AML-193 (cell line): ENCODE measurements at regions not wholly inside any gene's neighbourhood (a gene's known extent, or its start where the extent isn't known, plus 50 kb on each side); places are given as distances from the start of the nearest gene placed in this dataset.
A peak's percentile ranks its signal among the peaks of the same experiment; 100 is the strongest.
"Not testable (repeated sequence)": the region's sequence is repeated elsewhere in the genome, so short reads cannot be mapped to it uniquely, and the experiment has no call there.

ENCODE experiments used
- DNase-seq, 2 experiments: peaks; one replicate each; lab custom pipeline; 2025; lab: John Stamatoyannopoulos, UW

DNA sequence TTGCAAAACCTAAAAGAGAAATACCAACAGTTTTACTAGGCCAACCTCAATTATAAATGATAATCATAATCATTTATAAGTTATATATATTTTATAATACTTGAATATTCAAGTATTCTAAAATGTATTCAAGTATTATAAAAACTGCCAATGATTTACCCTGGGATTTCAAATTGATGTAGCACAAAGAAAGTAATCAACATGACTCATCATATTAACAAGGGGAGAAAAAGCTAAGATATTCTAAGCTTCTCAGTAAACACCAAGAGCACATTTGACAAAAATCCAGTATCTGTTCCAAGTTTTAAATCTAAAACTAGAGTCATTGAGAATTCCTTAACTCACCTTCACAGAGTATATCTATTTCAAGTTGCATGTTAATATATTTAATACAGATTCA lies 56.1 kb downstream of the CAPZA3 start:
- DNase-seq: no peak

DNA sequence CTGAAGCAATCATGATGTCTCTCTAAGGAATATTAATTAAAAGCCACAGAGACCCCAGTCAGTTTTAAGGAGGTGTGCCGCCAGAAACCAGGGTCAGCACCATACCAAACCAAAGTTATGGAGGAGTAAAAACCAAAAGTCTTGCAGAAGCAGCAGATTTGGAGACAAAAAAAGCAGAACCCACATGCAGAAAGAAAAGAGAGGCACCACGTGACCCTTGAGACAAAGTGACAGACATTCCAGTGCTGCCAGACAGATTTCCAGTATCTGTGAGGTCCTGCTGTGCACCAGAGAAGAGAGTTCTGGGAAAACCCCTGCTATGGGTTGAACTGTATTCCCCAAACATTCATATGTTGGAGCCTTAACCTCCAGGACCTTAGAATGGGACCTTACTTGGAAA lies 59.7 kb downstream of the CAPZA3 start:
- DNase-seq: no peak

DNA sequence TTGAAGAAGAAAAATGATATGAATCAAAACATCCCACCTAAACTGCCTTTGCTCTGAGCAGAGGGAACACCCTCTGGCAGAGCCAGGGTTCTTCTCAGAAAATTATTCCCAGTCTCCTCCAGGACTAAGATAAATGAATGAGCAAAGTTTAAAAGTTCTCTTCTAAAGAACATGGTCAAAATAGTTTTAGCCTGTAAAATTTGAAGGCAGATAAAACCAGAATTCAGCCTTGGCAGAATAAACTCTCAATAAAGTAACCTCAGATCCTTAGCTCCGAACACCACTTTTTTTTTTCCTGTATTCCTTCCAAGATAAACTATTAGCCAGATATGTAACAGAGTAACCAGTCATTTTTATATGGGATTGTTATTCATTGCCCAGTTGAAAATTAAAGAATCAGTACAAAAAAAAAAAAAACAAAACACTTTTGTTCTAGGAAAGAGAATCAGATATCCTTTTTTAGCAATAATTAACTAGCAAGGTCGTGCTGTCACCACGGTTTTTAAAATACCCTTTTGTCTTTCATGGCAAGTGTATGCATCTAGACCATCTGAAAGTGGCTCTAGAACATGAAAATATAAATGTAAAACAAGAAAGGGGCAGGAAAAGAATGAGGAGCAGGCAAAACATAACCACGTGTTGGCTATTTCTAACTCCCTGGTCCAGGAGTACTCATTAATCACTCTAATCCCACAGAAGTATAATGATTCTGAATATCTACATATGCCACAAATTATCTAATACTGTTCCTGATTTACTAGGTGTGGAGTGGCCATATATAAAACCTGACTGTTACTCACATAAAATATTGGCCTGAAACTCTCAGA lies 60.8 kb downstream of the CAPZA3 start:
- no peak for DNase-seq

DNA sequence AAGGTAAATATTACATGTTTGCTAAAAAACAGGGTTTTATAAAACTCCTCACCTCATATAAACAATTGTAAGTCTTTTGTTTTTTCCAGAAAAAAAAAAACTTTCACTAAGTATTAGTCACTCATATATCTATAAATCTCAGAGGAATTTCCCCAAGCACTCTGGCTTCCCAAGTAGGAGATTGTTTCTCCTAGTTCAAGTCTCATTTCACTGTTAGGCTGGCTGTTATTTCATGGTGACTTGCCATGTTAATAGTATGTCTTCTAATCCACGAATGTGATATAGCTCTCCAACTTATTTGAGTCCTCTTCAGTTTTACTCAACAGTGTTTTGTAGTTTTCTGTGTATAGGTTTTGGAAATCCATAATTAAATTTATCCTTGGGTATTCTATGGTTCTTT lies 61.6 kb downstream of the CAPZA3 start:
- DNase-seq: no peak

DNA sequence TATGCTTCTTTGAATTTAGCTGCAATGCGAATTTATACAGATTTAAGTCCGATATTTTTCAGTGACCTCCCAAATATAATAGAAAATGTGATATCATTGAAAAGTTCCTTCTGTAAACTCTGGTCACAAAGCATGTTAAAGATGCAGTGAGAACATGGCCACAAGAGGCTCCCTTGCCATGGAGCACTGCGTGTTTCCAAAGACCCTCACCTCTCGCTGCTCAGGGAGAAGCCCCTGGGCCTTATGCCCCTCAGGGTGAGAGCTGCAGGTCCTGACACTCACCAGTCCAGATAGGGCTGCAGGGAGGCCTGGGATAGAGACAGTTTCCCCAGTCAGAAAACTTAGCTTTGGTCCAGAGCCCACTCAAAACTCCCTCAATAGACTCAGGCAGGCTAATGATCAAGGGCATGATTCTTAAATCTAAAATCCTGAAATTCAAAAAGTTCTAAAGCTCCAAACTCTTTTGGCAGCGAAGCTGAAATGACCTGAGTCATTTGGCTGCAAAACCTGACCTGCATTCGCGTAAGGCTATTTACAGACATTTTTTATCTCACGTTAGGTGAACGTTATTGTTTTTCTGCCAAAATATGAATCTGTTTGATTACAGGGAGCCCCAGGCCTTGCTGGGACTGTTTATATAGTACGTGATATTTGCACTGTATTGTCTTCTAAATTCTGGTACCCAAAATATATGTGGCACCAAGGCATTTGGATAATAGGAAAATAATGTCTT lies 67.8 kb downstream of the CAPZA3 start:
- no peak for DNase-seq

DNA sequence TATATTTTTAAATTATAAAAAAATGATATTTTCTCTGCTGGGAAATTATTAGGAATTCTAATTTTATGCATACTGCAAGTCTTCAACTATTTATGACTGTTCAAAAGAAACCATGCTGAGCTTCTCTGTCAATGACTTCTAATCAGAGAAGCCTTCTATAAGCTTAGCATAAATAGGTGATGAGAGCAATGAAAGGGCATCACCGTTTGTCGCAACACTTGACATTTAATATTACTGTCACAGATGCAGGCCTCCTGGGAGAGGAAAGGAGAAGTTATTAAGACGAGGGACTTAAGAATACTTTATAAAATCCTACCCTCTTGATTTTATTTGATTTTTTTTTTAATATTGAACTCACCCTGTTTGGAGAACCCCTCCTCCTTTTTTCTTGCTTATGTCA lies 69.8 kb downstream of the CAPZA3 start:
- DNase-seq: no peak

DNA sequence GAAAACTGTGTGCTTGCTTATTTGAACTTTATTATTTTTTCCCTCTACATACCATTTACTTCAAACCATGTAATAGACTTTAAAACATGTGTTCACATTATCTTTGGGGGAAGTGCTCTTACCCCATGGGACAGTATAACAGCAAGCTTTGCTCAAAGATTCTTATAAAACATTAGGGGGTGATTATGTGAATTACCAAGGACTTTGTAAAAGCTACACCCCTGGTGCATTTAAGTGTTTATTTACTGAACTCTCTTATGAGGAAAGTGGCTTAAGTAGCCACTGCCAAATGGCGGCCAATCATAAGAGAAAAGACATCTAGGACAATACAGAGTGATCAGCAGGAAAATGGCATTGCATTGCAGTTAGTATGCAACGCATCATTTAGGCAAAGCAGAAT lies 70.3 kb downstream of the CAPZA3 start:
- no peak for DNase-seq

DNA sequence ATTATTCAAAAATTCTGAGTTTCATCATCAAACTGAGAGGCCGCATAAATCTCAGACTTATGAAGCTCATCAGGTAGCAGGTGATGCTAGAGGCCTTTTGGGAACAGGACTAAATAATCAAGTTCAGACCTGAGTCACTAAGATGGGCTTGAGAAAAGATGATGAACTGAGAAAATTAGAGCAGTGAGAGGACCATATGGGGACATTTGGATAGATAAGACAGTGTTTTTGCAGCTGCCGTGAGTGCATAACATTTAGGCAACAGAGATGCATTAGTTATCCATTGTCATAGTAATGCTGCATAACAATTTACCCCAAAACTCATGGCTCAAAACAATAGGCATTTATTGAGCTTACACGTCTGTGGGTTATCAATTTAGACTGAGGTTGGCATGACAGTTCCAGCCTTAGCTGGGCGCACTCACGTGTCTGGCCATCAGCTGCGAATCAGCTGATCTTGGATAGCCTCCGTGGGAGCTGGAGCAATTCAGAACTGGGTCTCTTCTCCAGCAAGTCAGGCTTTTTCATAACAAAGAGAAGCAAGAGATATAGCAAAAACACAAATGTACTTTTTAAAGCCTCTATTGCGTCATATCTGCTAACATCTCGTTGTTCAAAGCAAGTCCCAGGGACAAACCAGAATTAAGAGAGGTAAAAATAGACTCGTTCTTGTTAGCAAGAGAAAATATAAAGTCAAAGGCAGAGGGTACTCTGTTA lies 72.8 kb downstream of the CAPZA3 start:
- DNase-seq: no peak

DNA sequence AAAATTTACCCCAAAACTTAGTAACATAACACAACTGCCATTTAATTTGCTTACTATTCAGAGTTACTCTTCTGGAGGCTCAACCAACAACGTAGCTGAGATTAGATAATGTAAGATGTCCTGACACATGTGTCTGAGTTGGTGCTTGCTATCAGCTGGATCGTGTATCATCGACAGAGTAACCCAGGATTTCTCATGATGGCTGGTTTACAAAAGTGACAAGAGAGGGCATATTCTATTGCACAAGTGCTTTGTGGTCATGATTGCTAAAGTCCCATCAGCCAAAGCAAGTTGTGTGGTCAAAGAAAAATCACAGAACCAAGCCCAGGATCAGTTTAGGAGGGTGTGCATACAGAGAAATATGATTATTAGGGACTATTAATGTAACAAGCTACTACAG lies 73.4 kb downstream of the CAPZA3 start:
- peak; percentile 15 to 37 for DNase-seq

DNA sequence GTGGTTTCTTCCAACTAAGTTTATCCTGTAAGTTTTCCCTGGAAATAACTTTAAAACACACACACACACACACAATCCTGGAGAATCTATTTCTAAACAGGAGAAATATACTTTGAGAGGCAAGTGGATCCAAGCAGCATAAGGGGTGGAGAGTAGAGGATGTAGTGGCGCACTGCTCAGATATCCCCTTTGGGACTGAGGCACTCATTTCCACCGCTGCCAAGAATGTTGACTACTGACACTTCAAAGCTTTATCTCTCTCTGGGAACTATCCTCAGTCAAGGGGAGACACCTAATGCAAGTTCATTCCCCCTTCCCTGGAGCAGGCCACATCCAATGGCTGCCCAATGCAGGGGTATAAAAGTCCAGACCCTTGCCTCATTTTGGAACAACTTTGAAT lies 75.8 kb downstream of the CAPZA3 start:
- no peak for DNase-seq

DNA sequence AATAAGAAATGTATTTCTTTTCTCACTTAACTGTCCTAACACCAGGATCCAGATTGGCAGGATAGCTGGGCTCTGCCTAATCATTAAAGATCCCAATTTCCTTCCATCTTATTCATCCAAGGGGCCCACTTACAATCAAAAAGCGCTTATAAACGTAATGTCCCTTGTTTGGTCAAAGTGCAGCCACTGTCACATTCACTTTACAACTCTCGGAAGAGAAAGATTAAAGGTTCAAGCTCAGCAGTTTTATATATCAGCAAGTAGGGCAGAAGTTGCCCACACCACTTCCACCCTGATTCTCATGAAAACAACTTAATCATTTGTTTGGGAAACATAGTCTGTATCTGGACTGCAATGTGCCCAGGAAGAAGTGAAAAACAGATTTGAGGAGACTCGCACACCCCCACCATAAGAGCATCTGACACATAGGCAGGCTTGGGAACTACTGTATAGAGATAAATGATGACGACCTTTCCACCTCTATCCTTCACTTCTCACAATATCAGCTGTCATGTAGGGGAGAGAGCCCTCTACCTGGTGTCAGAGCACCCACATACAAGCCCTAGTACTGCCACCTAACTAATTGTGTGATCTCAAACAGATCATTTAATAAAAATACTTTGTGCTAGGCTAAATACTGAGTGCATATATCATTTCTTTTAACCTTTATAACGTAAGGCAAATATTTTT lies 80.8 kb downstream of the CAPZA3 start:
- DNase-seq: no peak

DNA sequence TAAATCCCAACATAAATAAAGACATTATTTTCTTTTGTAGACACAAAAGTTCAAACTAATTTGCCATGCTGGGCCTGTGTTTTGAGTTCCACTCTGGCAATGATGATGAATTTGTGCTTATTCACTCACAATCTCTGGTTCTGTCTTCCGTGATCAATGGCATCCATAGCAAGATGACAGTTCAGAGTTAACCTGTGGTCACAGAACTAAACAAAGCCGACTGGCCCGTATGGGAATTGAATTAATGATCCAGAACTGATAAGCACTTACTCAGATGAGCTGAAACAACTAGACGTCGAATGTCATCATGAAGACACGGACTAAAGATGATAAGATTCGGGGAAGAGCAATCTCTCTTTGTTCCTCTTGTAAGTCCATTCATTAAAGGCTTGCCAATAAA lies 81.6 kb downstream of the CAPZA3 start:
- DNase-seq: no peak

DNA sequence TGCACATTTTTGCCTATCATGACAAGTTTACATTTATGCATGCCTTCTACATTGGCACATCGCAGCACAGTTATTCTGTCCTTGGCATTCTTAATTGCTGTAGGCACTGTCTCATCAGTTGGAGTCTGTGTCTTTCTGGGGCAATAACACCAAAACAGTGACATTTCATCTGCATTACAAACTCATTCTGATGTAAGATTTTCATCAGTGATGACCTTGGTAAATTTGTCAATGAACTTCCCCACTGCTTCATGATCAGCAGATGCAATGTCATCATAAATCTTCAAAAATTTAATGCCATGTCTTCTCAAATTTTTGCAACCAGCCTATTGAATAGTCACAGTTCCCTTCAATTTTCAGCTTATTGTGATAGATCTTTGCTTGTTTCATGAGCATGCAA lies 85.5 kb downstream of the CAPZA3 start:
- DNase-seq: no peak

DNA sequence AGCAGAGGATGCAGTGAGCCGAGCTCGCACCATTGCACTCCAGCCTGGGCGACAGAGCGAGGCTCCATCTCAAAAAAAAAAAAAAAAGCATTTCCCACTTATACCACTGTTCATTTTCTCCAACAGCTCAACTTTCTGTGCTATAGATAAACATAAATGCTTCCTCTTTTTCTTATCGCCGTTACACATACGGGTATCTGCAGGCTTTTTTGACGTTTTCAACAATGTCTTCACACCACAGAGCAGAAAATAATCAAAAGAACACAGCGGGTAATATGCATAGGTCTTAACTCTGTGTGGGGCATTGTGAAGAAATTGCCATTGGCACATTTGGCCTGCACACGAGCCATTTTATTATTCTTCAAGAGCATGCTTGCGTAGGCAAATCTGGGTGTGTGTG lies 86.4 kb downstream of the CAPZA3 start:
- DNase-seq: no peak

DNA sequence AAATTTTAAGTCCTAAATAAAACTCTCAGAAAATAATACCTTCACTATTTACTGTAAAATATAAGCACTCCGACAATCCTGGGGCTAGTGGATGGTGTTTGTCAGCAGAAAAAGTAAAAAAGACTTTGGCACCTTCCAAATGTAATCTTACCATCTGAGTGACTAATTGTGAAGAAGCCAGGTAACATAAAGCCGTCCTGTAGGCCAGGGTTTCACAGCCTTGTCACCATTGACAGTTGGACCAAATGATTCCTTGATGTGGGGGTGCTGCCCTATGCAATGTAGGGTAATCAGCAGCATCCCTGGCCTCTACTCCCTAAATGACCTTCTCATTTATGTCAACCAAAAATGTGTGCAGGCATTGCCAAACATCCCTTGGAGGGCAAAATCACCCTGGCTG lies 87.2 kb downstream of the CAPZA3 start:
- no peak for DNase-seq

DNA sequence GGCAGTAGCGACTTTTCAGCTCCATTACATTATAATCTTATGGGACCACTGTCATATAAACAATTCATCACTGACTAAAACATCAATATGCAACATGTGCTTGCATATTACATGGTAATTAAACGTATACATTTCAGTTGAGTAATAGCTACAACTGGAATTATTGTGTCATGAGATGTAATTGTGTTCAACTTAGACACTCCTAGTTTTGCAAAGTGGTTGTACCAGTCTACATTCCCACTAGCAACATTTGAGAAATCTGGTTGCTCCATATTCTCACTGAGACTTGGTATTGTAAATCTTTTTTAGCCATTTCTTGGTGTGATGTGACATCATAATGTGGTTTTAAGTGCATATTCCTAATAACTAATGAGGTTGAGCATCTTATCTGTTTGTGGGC lies 90.0 kb downstream of the CAPZA3 start:
- no peak for DNase-seq

DNA sequence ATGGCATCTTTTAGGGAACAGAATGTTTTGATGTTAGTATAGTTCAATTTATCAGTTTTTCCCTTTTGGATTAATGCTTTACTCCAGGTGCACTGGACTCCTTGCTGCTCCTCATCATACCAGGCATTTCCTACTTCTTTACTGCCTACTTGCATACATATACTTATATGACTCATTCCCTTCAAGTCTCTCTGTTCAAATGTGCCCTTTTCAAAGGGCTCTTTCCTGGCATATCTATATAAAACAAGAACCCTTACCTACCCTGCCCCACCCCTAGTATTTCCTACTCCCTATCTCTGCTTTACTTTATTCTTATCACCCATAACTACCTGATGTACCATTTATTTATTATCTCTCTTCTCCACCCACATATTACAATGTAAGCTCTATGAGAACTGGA lies 90.6 kb downstream of the CAPZA3 start:
- DNase-seq: no peak

DNA sequence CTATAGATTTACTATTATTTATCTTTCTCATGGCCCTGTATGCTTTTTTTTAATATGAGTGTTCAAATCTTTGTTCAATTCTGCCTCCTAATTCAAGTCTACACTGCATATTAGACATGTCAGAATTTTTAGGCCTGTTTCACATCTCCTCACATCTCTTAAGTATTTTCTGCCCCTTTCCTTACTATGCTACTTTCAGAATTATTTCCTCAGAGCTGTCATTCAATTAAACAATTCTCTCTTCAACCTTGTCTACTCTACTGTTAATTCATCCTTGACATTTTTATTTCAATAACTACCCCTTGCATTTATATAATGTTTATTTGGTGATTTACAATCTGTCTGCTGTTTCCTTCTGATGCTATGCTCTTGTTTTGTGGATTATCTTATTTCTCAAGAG lies 91.1 kb downstream of the CAPZA3 start:
- no peak for DNase-seq

DNA sequence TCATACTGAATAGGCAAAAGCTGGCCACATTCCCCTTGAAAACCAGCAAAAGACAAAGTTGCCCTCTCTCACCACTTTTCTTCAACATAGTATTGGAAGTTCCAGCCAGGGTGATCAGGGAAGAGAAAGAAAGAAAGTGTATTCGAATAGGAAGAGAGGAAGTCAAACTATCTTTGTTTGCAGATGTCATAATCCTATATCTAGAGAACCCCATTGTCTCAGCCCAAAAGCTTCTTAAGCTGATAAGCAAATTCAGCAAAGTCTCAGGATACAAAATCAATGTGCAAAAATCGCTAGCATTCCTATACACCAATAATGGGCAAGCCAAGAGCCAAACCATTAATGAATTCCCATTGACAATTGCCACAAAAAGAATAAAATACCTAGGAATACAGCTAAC lies 95.0 kb downstream of the CAPZA3 start:
- not testable (repeated sequence) for DNase-seq

DNA sequence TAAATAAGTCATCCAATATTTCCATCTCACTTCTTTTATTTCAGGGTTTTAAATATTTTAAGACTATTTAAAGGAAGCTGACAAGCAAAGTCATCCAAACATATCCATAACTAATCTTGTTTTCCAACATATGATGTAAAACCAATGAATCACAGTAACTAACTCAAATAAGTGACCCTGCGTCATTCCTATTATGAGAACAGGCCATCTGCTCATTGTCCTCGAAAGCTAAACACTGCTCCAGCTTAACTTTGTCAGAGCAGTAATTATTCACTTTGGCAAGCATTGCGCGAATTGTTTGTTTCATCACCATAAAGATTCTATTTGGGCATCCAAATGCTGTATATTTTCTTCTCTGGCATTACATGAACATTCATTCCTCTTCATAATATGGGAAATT lies 99.1 kb downstream of the CAPZA3 start:
- DNase-seq: no peak

DNA sequence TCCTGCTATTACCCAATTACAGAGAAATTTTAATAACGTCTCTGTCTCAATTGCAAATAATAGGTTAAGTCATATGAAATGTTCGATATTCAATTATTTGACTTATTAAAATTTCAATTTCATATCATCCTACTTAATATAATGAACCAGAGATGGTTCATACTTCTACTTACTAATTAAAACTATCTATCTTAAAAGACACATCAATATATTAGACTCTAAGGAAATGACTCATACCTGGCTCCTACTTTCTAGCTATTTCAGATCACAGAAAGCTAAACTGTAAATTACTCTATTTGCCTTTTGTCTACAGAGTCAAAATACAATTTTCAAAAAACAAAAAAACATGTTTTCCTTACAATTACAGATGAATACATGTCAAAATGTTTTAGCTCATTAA lies 99.6 kb downstream of the CAPZA3 start:
- DNase-seq: no peak

DNA sequence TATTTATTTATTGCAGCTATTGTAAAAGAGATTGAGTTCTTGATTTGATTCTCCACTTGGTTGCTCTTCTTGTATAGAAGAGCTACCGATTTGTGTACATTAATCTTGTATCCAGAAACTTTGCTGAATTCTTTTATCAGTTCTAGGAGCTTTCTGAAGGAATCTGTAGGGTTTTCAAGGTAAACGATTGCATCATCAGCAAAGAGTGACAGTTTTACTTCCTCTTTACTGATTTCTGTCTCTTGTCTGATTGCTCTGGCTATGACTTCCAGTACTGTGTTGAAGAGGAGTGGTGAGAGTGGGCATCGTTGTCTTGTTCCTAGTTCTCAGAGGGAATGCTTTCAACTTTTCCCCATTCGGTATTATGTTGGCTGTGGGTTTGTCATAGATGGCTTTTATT lies 103.1 kb downstream of the CAPZA3 start:
- DNase-seq: not testable (repeated sequence)
